ENCODE measurements at regions not wholly inside any gene's neighbourhood (a gene's known extent, or its start where the extent isn't known, plus 50 kb on each side); places are given as distances from the start of the nearest gene placed in this dataset.

DNA sequence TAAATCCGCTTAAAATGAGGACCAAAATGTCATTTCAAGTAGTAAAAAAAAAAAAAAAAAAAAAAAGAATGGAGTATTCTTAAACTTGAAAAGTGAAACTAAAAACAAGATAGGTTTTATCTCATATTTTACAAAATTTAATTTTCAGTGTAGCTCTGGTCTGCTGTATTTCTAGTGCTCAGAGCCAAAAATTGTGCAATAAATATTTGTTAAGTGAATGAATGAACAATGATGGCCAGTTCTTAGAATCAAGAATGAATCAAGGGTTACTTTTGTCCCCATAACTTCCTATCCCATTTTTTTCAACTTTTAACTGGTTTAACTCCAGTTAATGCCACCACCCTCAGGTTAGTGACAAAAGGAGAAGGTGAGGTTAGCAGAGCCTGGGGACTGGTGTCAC, 214.4 kb downstream of the ABHD5 start:
- no peak for DNase-seq

DNA sequence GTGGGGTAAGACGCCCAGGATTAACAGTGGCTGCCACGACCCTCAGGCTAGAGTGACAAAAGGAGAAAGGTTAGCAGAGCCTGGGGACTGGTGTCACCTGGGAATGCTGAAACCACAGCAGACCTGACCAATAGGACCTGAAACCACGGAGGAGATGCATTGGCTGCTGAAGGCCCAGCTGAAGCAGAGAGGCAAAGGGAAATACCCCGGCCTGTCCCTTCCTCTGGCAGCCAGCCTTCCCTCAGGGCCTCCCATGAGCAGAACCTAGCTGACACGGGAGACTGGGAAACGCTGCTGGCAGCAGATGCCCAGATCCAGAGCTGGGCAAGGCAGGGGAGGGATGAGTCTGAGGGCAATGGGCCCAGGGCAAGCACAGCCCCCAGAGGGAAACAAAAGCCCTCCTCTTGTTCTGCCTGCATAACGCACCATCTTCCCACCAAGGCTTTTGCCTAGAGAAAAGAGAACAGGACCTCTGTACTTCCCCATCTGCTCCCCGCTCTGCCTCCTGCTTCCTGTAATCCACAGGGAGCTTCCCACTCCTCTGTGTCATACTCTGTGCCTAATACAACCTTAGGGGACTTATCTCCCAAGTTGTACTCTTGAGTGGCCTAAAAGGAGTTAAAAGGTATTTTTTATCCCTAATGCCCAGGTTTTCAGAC, 216.2 kb downstream of the ABHD5 start:
- no peak for DNase-seq

DNA sequence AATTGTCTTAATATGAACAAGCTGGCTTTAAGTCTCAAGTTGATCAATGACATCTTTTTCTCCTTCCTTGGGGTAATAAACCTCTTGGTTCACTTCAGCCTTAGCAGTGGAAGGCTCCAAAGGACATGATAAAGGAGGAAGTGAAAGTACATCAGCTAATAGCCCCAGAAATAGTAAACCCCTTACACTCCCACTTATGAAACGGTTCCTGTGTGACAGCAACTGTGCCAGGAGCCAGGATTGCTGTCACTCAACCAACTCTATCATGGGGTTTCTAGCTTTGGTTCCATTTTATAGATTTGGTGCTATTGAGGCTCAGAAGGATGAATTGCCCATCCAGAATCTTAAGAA, 216.7 kb downstream of the ABHD5 start:
- no peak for DNase-seq

DNA sequence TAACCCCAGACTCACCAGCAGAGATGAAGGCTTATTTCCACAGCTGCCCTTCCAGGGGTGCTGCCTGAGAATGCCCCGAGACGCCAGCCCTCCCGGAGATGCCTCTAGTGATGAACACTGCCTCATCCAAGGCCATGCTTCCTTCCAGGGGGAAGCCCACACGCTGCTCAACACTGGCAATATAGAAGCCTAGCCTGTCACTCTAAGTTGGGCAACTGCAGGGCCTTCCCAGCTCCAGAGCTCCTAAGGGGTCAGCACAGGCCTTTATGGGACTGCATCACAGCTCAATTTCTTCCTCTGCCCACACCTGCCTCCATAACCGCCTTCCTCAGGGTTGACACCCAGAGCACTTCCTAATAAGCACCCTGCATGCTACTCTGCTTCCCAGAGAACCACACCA, 217.7 kb downstream of the ABHD5 start:
- no peak for DNase-seq

DNA sequence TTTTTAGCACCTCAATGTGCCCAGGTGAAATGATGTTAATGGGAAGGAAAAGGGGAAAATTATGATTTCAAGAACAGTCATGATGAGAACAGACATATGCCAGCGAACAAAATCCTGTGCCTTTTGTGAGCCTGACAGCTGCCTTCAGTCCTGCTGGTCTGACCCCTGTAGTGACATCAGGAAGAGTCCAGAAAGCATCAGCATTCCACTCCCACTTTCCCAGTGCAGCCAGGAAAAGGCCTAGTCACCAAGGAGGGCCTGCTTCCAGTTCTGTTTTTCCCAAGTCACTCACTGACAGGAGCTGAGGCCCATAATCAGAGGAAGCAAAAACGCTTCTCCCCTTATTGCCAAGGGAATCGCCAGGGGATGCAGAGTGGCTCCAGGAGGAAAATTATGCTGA, 218.4 kb downstream of the ABHD5 start:
- DNase-seq: no peak

DNA sequence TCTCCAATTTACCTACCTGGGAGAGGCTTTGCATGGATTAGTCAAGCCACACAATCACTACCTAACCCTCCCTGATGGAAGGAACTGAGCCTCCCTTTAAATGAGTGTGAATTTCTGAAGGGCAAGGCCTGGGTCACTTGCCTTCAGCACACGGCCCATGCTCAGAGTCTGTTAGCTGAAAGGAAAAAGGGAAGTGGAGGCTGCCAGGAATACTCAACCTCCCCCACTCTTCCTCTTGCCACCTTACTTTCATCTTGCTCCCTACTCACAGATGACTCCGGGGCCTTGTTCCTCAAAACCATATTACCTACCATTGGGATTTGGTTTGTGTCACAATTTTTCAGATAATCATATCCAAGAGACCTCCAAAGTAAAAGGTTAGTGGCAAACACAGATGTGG, 220.0 kb downstream of the ABHD5 start:
- no peak for DNase-seq

DNA sequence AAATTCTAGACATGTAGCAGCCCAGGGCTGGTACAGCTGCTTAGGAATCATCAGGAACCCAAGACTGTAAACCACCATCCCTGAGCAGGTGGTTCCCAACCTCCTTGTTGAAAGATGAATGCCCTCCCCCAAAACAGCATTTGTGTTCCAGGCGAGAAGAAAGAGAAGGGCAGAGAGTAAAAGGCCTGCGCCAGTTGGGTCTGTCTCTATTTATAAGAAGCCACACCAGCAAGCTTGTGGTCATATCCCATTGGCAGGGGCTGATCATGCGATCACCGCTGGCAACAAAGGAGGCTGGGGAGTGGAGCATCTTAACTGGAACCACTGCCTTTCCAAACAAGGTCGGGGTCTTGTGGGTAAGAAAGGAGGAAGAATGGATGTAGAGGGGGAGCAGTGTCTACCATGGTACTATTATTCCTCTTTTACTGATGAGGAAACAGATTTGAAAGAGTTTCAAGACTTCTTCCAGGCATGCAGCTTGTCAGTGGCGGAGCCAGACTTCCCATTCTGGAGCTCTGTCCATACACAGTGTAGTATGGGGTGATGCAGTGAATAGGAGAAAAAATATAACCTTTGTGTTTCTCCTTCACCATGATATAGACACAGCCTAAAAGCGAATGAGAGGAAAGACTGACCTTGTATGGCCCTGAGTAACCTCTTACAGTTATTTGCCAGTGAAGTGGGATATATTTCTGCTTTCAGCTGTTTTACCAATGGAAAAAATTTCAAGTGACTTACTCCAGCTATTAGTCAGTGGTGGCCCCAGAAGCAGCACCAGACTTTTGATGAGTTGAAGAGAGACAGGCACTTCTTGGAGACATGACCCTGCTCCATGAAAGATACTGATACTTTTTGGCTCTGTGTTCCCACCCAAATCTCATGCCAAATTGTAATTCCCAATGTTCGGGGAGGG, 222.6 kb downstream of the ABHD5 start:
- peak; percentile 11 for DNase-seq

DNA sequence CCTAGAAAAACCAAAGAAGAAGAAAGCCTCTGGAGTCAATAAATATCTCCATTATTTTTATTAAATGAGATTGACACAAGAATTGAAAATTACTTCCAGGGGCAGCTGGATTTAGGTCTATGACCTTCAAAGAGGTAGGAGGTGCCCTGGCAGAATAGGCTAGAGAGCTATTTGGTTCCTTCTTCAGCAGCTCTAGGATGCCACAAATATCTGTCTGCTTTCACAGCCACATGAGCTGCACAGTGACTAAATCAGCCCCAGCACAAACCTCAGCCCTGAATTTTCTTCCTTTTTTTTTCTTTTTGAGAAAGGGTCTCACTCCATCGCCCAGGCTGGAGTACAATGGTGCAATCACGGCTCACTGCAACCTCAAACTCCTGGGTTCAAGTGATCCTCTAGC, 223.5 kb downstream of the ABHD5 start:
- DNase-seq: no peak

DNA sequence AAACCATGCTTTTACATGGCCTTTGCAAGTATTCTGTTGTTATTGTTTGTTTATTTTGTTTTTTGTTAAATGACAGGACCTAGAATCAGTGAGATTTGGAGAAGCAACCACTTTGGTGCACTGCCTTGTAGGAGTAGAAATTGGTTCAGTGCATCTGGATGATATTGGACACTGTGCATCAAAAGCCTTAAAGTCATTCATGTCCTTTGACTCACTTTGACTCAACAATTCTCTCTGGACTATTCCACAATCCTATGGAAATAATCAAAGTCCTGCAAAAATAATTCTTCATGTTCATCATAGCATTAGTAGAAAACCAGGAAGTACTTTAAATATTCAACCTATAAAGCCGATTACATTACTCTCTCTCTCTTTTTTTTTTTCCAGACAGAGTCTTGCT, 224.8 kb downstream of the ABHD5 start:
- DNase-seq: no peak

DNA sequence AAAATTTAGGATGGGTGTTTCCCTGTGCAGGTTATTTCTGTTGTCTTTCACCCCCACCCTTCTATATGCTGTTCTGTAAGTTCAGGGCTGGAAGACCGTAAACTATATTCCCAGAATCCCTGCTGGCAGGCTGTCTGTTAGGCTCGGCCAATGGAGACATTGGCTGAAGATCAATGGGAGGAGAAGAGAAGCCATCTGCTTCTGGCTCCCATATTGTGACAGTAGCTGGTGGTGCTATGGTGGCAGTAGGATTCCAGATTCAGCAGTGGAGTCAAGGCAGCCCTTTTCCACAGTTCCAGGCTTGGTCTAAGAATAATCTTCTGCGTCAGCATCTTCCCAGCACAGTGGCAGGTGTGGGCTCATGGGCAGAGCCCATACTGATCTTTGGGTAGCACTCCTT, 226.6 kb downstream of the ABHD5 start:
- no peak for DNase-seq

DNA sequence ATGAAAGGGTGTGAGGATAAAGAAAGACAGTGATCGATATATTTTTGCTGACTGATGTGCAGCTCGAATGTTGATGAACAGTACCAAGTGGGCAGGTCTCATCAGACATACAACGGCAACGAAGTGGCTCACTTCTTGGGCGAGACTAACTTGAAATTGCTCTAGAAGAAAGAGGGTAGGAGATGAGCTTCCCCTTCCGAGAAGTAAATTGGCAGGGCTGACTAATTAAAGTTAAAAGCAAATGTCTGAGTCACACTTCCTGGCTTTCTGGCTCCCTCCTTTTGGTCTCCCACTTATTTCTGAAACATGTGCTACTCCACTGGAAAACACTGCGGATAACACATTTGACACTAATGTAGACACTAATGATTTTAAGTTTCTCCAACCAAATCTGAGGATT, 228.3 kb downstream of the ABHD5 start:
- DNase-seq: no peak

DNA sequence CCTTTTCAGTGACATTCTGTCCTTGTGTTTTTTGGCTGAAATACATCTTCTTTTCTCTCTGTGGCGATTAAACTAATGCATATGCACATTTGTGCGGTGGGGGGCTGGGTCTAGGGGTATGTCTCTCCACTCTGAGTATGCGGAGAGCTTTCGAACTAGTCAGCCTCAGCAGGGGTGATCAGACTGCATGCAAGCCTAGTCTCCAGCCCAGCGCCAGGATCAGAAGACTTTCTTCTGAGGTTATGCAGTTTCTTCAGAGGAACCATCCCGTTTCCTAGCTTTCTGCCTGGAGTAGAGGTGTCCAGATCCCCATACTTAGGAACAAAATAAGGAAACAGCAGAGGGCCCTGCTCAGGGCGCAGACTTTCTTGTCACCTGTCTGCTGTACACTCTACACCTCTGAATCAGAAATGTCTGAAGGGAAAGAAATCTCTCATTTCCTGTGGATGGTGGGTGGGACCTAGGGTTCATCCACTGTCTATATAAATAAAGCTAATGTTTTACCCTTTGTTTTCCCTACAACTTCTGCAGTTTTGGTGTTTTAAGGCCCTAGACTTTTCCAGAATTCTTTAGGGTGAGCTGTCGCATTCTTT, 230.4 kb downstream of the ABHD5 start:
- no peak for DNase-seq

DNA sequence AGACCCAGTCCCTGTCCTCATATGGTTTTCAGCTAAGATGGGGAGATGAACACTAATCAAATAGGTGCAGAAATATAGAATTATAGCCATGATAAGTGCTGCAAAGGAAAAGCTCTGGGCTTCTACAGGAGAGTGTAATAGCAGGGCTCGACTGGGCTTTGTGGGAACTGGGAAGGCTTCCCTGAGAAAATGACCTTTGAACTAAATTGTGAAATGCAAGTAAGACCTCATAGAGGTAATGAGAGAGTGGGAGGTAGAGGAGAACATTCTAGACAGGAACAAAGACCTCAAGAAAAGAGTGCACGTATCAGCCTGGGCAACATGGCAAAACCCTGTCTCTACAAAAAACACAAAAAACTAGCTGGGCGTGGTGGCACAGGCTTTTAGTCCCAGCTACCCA, 231.6 kb downstream of the ABHD5 start:
- DNase-seq: no peak

DNA sequence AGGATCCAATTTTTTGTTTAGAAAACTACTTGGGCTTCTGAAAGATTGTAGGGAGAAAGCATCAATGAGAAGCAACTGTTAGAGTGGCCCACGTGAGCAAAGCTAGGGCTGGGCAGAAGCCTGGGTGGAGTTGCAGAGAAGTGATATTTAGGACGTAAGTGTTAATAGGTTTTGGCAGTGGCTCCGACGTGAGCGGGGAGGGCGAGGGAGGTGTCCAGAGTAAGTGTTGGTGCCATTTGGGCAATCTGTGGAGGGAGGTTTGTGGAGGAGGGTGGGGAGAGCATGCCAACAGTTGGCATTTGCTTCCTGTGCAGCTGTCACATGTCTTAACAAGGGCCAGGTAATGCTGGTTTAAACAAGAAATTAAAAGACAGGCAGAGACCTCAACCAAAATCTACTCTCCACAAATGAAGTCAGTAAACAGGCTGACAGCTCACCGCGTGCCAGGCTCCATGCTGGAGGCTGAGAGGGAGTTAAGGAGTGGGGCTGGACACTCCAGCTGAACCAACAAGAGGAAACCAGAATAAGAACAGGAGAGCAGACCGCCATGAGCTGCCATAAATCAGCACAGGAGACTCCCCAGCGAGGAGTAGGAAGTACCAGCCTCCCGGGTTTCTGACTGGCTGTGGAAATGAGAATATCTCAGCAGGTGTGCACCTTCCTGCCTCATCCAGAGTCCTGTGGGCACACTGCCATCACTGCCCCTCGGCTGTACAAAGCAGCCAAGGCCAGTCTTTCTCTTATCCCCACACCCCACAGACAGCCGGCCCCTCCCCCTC, 232.6 kb downstream of the ABHD5 start:
- no peak for DNase-seq

DNA sequence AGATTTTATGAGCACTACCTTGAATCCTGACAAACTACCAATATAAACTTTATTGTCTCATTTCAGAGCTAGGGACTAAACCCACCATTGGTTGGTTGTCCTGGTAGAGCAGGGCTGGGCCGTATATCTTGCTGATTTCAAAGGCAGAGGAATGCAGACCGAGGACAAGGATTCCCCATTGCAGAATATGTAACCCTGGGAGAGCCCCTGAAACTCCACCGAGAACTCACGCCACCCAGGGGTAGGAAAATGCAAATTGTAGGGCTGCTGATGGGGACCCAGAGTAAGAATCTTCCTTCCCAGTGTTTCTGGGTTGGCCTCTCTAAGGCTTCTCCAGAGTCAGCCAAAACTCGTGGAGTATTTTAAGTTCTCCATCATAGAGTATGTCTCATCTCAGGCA, 235.3 kb downstream of the ABHD5 start:
- no peak for DNase-seq

DNA sequence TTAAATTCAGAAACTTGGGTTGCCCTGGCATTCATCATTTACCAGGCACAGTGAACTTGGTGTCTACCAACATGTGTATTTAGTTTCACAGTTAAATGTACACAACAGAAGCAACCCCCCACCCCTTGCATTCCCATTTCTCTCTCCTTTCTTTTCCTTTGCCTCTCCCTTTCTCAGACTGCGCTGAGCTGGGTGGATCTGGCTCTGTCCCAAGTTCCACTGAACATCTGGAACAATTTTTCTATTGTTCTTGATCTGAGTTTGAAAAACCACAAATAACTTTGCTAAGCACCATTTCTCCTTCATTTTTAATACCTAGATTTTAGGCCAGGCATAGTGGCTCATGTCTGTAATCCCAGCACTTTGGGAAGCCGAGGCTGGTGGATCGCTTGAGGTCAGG, 242.2 kb downstream of the ABHD5 start:
- DNase-seq: no peak

DNA sequence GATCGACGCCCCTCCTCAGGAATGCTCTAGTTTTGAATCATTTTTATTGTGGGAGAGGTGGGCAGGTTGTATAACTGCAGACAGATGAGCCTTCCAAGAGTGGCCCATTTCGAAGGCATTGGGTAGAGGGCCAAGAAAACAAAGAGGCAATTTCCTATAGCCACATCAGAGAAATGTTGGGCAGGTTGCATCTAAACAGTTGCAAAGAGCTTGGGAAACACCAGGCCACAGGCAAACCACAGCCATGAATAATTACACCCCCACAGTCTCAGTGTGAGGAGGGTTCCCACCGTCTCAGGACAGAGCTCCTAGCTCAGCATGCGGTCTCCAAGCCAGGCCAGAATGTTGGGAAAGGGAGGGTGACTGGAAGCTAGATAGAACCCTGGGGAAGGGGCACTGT, 257.3 kb downstream of the ABHD5 start:
- DNase-seq: no peak

DNA sequence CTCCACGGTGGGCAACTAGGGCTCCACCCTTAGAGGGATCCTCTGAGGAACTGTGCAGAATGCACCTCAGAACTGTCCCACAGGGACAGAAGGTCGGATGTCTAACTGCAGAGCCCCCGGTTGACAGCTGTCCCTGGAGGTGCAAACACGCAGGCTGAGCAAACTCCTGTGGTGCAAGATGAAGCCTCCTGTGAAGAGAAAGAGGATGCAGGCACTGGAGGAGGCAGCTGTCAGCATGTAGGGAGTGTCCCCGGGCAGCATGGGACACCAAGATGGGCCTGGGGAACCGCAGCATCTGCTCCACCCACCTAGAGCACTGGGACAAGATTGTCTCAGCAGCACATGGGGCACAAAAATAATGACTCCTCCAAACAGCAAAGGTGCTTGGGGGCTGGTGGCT, 258.9 kb downstream of the ABHD5 start:
- no peak for DNase-seq

DNA sequence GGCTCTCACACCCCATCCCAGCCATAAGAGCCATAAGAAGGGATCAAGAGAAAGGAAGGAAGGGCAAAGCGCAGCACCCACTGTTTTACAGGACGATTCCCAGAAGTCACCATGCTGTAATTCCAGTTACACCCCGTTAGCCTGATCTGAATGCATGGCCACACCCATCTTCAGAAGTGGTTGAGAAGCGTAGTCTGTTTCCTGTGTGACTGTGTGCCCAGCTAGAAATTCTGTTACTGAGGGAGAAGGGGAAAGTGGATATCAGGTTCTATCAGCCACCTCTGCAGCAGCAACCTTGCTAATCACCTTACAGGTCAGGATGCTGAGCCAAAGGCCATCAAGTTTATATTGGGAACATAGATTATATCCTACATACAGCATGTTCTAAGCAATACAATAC, 260.0 kb downstream of the ABHD5 start:
- no peak for DNase-seq

DNA sequence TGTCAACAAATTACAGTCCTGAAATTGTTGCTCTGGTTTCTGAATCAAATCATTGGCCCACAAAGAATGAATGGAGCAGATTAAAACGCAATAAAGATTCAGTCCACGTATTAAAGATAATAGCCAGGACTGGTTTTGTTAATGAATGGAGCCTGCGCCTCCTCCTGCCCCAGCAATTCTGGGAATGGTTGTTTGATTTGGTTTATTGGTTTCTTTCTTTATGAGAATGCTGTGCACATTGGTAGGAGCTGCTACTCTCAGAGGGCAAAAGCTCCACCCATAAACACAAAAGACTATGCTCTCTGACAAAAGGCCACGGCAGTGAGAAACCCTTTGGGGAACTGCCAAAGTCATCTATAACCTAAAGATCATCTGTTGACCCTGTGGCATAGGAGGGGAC, 261.1 kb downstream of the ABHD5 start:
- no peak for DNase-seq

DNA sequence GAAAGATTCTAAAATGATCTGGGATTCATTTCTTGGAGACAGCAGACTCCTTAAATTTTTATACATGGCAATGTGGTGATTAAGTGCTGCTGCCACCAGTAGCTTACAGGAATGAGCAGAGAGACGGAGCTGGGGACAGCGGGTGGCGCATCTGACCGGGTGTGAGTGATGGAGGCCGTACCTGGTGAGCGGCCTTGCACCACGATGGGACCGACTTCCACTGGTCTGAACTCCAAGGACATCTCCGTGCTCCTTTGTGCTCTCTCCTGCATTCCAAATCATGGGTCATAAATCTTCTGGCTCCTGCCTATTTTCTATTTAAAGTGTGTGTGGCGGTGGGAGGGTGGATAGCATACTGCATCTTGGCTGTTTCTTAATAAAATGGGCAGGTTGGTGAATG, 262.6 kb downstream of the ABHD5 start:
- DNase-seq: no peak

DNA sequence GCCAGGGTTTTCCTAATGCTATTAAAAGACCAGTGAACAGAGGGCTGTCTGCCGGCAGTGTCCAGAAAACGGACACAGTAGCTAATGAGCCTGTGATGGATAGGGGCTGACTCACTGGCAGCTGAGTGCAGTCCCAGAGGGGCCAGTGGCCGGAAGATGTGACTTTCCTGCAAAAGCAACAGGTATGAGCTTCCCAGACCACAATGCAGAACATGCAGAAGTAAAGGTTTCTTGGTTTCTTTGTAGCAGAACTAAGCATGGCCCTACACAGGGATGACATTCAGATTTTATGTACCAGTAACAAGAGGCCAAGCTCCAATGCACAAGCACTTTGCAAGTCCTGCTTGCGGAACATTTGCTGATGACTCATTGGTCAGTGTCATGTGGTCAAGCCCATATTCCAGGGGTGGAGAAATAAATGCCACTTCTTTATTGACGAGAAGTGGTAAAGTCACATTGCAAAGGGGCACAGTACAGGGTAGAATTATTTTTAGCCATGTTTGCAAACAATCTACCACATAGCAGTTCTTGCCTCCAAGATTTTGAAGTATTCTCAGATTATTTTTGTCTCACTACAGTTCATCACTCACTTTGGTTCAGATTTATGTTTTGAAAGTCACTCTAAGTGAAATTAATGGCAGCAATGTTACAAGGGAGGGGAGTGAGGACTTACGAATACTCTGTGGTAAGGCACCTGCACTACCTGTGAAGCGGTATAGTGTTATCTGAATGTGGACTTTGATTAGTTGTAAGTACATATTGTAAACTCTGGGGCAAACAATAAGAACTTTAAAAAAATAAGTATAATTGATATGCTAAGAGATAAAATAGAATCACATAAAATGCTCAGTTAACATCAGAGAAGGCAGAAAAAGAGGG, 263.3 kb downstream of the ABHD5 start:
- no peak for DNase-seq

DNA sequence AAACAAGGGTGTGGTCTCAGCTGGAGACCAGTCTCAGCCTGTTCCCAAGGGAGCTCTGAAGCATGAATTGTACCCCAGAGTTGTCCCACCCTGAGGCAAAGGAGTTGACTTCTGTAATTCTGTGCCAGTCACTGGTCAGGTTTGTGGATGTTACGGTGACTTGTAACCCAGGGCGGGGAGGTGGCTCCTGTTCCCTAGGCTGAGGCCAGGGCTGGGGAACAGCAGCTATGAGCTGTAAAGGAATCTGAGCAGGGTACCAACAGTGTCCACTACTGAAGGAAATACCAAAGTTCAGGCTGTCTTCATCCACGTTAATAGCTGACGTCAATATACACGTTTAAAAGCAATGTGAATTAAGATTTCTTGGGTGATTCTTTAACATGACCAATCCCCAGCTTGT, 266.2 kb downstream of the ABHD5 start:
- DNase-seq: no peak

All from activated CD4-positive, alpha-beta T cell treated with anti-CD3 and anti-CD28 coated beads for 48 hours (primary cell).